NCI-H345 (cell line): ENCODE measurements at regions not wholly inside any gene's neighbourhood (a gene's known extent, or its start where the extent isn't known, plus 50 kb on each side); places are given as distances from the start of the nearest gene placed in this dataset.
"Not testable (repeated sequence)": the region's sequence is repeated elsewhere in the genome, so short reads cannot be mapped to it uniquely, and the experiment has no call there.

Experiments used
- DNase-seq: peaks from one replicate; lab custom pipeline; 2025; lab: John Stamatoyannopoulos, UW

- DNase-seq = no peak
These were observed 169.6 kb upstream of the PODXL start for GRCh38 chr7:131726031-131726430.

GRCh38 chr7:131724776-131725345 lies 168.4 kb upstream of the PODXL start:
- no peak for DNase-seq

GRCh38 chr7:131723926-131724325 lies 167.5 kb upstream of the PODXL start:
- no peak for DNase-seq

GRCh38 chr7:131722371-131722770 lies 165.9 kb upstream of the PODXL start:
- no peak for DNase-seq

GRCh38 chr7:131721660-131722059 lies 165.2 kb upstream of the PODXL start:
- no peak for DNase-seq

DNA sequence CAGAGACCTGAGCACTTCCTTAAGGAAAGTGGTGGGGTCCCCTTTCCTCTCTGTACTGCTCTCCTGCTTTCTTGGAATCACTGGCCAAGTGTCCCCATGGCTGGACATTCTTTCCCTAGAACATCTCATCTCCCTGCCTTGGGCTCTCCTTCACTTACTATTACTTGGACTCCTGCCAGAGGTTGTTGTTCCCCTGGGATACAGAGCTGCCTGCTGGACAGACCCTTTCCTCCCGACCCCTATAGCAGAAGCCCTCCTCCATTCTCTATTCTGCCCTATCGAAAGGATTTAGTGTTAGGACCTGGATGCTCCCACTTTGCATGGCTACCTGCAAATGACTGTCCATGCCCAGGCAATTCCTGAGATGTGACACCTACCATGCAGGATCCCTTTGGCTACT lies 164.3 kb upstream of the PODXL start:
- DNase-seq = no peak

- DNase-seq = no peak
These were observed 160.8 kb upstream of the PODXL start for GRCh38 chr7:131717181-131717580.

- DNase-seq = no peak
These were observed 142.9 kb upstream of the PODXL start for GRCh38 chr7:131699323-131699722.

DNA sequence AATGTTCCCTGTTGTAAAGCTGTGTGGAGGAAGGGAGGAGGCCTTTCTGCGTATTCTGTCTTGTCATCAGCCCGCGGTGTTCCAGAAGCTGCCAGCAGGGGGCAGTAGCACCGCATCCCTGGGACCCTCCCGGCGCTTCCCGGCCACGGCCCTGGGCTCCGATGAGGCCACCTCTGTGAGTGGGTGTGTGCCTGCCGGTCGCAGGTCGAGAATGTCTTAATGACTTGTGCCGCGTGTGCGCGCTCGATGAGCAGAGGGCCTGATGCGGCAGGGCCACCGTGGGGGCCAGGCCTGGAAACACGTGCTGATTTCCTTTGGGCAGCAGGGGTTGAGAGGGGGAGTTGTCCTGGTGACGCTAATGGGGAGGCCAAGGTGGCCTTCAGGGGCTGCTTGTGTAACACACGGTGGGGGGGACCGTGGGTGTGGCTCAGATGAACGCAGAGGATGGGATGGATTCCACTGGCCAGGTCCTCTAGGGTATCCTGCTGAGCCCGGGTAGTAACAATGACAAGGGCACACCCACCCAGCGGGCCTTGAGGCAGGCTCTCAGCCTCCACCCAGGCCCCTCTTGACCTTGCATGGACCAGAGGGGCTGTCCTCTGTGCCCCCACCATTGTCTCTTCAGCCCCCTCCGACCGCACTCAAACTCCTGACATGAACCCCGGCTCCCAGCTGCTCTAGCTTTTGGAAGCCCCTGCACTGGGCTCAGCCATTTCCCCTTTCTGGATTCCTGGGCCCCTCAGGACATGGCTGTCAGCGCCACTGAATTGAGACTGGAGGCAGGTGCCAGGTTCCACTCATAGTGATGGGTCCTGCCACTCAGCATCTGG lies 135.9 kb upstream of the PODXL start:
- peak; percentile 53 for DNase-seq

DNA sequence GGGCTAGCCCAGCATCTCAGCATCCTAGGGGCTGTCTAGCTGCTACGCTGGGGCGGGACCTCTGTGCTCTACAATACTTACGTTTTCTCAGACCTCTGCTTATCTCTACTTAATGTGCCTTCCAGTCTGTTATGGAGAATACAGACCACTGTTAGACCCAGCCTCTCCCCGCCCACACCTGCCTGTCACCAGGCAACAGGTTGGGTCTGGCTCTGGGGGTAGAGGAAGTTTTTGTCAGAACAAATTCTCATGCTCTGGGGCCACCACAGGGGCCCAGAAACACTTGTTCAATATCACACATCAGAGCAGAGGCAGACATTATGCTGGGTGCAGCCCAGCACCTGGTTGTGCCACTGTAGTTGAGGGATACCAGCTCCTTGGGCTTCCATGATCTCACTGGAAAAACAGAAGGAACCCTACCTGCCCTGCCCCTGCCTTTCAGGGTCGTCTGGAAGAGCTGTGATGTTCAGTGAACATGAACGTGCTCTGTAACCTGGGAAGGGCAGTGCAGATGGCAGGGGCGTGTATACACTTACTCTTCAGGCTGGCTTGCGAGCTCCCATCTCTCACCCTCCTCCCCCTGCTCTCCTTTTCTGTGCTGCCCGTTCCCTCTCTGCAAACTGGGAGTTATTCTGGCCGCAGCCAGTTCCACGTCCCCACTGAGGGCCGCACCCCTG lies 135.2 kb upstream of the PODXL start:
- no peak for DNase-seq

- no peak for DNase-seq
These were observed 134.0 kb upstream of the PODXL start for GRCh38 chr7:131690441-131690840.

GRCh38 chr7:131689662-131690234 lies 133.3 kb upstream of the PODXL start:
- no peak for DNase-seq

DNA sequence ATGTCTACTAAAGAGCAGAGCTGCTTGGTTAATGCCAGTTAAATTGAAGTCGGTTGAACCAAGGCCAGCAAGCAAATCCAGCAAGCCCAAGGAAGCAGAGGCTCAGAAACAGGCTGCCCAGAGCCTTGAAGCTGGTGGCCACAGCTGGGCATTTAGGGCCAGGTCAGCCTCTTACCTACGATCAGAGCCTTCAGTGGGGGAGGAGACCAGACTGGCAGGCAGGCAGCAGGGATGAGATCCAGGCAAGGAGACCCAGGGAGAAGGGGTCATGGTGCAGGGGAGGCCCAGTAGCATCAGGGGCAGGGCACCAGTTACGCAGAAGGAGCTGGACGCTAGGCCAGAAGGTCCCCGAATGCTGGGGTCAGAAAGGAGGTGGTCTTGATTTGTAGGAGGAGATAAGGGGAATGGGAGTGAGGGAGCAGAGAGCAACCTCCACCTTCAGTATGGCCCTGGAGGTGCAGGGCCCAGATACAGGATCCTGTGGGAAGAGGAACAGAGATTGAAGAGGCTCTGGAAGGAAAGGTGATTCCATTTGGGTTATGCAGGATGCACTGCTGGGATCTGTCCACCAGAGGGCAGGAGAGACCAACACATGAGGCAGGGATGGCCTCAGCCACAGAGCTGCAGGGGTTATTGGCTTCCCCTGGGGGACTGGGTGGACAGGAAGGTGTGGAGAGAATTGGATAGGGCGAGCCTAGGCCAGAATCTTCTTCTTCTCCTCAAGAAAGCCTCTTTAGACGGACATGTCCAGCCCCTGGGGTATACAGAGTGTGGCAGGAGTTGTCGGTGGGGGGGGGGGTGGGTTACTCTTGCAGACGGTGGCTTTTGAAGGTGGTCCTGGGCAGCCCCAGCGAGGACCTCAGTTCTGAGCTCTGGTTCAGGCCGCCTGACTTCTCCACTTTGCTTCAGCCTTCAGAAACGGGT lies 132.6 kb upstream of the PODXL start:
- peak; percentile 39 for DNase-seq

DNA sequence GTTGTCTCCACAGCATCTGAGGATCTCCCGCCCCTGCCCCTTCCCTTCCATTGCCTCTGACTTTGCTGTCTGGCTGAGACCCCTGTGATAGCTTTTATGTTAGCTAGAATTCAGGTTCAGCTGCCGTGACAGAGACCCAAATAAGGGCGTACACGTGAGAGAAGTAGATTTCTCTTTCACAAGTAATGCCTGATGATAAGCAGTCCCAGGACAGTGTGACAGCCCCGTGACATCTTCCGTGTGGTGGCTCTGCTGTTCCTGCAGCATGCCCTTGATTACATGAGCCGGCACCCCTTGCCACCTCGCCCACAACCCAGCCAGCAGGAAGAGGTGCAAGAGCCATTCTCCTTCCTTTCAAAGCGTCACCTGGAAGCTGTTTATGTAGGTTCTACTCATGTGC lies 130.9 kb upstream of the PODXL start:
- no peak for DNase-seq

GRCh38 chr7:131686833-131687232 lies 130.4 kb upstream of the PODXL start:
- no peak for DNase-seq

DNA sequence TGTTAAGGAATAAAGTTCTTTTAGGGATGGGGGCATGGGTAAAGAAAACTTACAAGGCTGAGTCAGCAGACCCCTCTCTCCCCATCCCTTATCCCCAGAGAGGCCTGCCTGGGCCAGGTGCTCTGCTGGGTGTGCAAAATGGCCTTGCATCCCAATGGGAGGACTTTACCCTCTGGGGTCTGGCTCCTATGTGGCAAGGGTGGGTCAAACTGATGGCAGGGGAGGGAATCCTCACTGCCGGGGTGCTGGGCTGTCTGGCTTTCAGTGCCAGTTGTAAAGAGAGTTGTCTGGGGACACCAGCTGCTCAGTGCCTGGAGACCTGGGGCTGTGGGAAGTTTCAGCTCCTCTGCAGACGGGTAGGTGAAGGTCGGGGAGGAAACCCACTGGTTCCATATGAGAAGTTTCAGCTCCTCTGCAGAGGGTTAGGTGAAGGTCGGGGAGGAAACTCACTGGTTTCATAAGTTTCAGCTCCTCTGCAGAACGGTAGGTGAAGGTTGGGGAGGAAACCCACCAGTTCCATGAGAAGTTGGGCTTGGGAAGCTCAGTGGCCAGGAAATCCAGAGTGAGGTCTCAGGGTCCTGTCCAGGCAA lies 127.2 kb upstream of the PODXL start:
- DNase-seq = no peak

DNA sequence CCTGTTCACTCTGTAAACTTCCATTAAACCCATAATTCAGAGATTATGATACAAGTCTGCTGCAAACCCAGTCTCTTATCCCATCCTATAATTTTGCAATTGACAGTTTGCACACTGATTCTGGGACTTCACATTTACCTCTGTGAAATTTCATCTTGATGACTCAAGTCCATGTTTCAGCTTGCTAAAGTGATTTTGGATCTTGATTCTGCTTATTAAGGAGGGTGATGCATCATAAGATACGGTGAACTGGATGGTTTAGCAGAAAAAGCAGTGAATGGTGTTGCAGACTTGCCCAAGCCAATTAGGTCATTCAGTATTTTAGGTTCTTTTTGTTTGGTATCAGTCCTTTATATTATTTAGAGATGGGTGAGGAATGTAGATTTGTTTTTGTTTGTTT lies 125.5 kb upstream of the PODXL start:
- no peak for DNase-seq

DNA sequence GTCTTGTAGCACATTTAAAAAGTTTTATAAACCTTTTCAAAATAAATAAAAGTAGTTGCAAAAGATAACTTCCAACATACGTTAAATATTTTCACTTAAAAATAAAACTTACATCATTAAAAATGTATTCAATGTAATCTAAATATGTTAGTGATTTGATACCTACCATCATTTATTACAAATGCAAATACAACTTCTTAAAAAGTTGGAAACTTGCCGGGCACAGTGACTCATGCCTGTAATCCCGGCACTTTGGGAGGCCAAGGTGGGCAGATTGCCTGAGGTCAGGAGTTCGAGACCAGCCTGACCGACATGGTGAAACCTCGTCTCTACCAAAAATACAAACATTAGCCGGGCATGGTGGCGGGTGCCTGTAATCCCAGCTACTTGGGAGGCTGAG lies 122.6 kb upstream of the PODXL start:
- not testable (repeated sequence) for DNase-seq

GRCh38 chr7:131676850-131677249 lies 120.4 kb upstream of the PODXL start:
- not testable (repeated sequence) for DNase-seq

DNA sequence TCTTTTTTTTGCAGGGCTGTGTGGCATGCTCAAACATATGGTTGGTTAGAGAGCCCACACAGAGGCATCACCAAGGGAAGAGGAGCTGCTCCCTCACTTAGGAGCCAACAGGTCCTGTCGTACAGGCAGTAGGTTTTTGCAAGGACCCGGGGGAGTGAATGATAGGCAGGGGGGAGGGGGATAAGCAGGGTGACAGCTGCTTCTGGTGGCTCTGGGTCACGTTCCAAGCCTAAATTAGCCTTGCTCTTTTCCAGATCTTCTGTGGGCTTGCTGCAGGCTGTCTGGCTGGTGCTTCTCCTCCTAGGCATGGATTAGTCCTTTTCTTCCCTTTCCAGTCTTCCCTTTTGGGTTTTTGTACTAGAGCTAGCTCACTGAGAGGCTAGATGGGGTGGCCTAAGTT lies 117.7 kb upstream of the PODXL start:
- no peak for DNase-seq

DNA sequence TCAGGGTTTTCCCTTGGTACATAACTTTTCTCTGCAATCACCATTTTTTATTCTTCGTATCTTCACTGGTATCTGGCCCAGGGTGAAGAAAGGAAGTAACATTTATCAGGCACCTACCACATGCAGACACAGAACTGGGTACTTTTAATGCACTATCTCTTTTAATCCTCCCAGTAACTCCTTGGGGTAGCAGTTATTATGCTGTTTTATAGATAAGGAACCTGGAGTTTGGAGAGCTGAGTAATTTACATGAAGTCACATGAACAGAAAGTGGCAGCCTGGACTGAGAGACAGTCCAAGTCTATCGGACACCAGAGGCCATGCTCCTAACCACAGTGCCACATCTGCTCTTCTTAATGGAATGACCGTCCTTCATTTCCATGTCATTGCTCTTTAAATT lies 117.1 kb upstream of the PODXL start:
- no peak for DNase-seq
